Uterus (tissue), 3 donors: ENCODE measurements at regions not wholly inside any gene's neighbourhood (a gene's known extent, or its start where the extent isn't known, plus 50 kb on each side); places are given as distances from the start of the nearest gene placed in this dataset.

ENCODE experiments used
- DNase-seq, 2 donors: peaks; one replicate each; pipeline ENCODE4 v3.0.0-alpha.2; 2019 to 2020
- H3K27ac ChIP-seq, 2 donors: fragments of 200-600 bp; sonication (generic); 1 replicate in 1 of 2; 2 replicates in 1 of 2; pipeline ENCODE4 v1.5.1; 2016 to 2018
- H3K27me3 ChIP-seq, 2 donors: fragments of 200-600 bp; sonication (generic); one replicate each; pipeline ENCODE4 v1.5.1; 2018 to 2019; ENCODE audit warnings: control low read depth in 1 of 2
- H3K36me3 ChIP-seq, 2 donors: fragments of 200-600 bp; sonication (generic); one replicate each; pipeline ENCODE4 v1.5.1; 2019; ENCODE audit warnings: control low read depth in 1 of 2
- H3K4me1 ChIP-seq, 2 donors: fragments of 200-600 bp; sonication (generic); one replicate each; pipeline ENCODE4 v1.5.1; 2018 to 2019; ENCODE audit warnings: control low read depth in 1 of 2
- H3K4me3 ChIP-seq, 2 donors: fragments of 200-600 bp; sonication (generic); 1 replicate in 1 of 2; 2 replicates in 1 of 2; pipeline ENCODE4 v1.5.1; 2018 to 2019; ENCODE audit warnings: mild to moderate bottlenecking in 1 of 2
- H3K9me3 ChIP-seq, 2 donors: fragments of 200-600 bp; sonication (generic); one replicate each; pipeline ENCODE4 v1.5.1; 2019; ENCODE audit warnings: control low read depth in 1 of 2
- CTCF ChIP-seq, 4 experiments: fragments of 200-600 bp in 2 of 4; fragments of 450-650 bp in 2 of 4; sonication (generic) in 2 of 4; IDR thresholded peaks; one replicate each; pipeline ENCODE4 v1.5.1; 2016 to 2019; ENCODE audit warnings: antibody characterized with exemption in 4 of 4, mild to moderate bottlenecking in 2 of 4, moderate library complexity in 1 of 4
- POLR2A ChIP-seq, 2 donors: fragments of 450-650 bp; IDR thresholded peaks; one replicate each; pipeline ENCODE4 v1.6.1; 2016; ENCODE audit warnings: antibody characterized with exemption in 2 of 2, mild to moderate bottlenecking in 1 of 2, moderate library complexity in 1 of 2
- intact Hi-C: fragments of 100-400 bp; cut with DNase I; formaldehyde crosslinking; loops from one replicate; pipeline ENCODE4 v1.15.1; 2023; ENCODE audit warnings: low total_unique reads
- donor health status: DM: yes; HTN: yes; CAD: no.

- TF ChIP-seq CTCF (IDR thresholded peaks at IDR 0.05) (no peak), POLR2A (IDR thresholded peaks at IDR 0.05) (no peak)
- Histone ChIP-seq H3K4me1 (no peaks in the 10 kb centered on the region), H3K27me3 (no peaks in the 10 kb centered on the region), H3K9me3 (no peaks in the 10 kb centered on the region), H3K27ac (no peak overlapping the region), H3K36me3 (no peaks in the 10 kb centered on the region), H3K4me3 (no peak overlapping the region)
- DNase-seq: no peak
- intact Hi-C loops: no loop called here
These were observed 192.5 kb downstream of the POSTN start for GRCh38 chr13:37406031-37406430.

- Histone ChIP-seq H3K27me3 (no peaks in the 10 kb centered on the region), H3K36me3 (no peaks in the 10 kb centered on the region), H3K27ac (no peak overlapping the region), H3K4me3 (no peak overlapping the region), H3K4me1 (no peaks in the 10 kb centered on the region), H3K9me3 (no peaks in the 10 kb centered on the region)
- DNase-seq: no peak
- TF ChIP-seq POLR2A (IDR thresholded peaks at IDR 0.05): no peak
- intact Hi-C loops: no loop called here
These were observed 194.6 kb downstream of the POSTN start for GRCh38 chr13:37403776-37404527.

- DNase-seq: no peak
- Histone ChIP-seq H3K27me3 (no peaks in the 10 kb centered on the region), H3K27ac (no peak overlapping the region), H3K36me3 (no peaks in the 10 kb centered on the region), H3K4me3 (no peak overlapping the region), H3K9me3 (no peaks in the 10 kb centered on the region), H3K4me1 (no peaks in the 10 kb centered on the region)
- no peak for TF ChIP-seq POLR2A (IDR thresholded peaks at IDR 0.05)
- TF ChIP-seq CTCF (IDR thresholded peaks at IDR 0.05): no peak
- intact Hi-C loops: no loop called here
These were observed 196.8 kb downstream of the POSTN start for GRCh38 chr13:37401721-37402120.

GRCh38 chr13:37397535-37397934, 201.0 kb downstream of the POSTN start:
- no peak for DNase-seq
- no peaks in the 10 kb centered on the region for H3K9me3 ChIP-seq
- H3K27ac ChIP-seq: no peak overlapping the region
- no peak for TF ChIP-seq CTCF (IDR thresholded peaks at IDR 0.05)
- no peak for TF ChIP-seq POLR2A (IDR thresholded peaks at IDR 0.05)
- H3K4me1 ChIP-seq: no peaks in the 10 kb centered on the region
- H3K4me3 ChIP-seq: no peak overlapping the region
- no peaks in the 10 kb centered on the region for H3K36me3 ChIP-seq
- H3K27me3 ChIP-seq: no peaks in the 10 kb centered on the region
- intact Hi-C loops: no loop called here

- Histone ChIP-seq H3K4me3 (no peak overlapping the region), H3K36me3 (no peaks in the 10 kb centered on the region), H3K9me3 (no peaks in the 10 kb centered on the region), H3K27ac (no peak overlapping the region), H3K27me3 (no peaks in the 10 kb centered on the region), H3K4me1 (no peaks in the 10 kb centered on the region)
- TF ChIP-seq POLR2A (IDR thresholded peaks at IDR 0.05): no peak
- TF ChIP-seq CTCF (IDR thresholded peaks at IDR 0.05): no peak
- DNase-seq: no peak
- intact Hi-C loops: no loop called here
These were observed 203.0 kb downstream of the POSTN start for GRCh38 chr13:37395544-37395943.

GRCh38 chr13:37392389-37392788, 206.2 kb downstream of the POSTN start:
- no peak overlapping the region for H3K27ac ChIP-seq
- no peaks in the 10 kb centered on the region for H3K4me1 ChIP-seq
- DNase-seq: no peak
- TF ChIP-seq CTCF (IDR thresholded peaks at IDR 0.05) (no peak), POLR2A (IDR thresholded peaks at IDR 0.05) (no peak)
- H3K9me3 ChIP-seq: no peaks in the 10 kb centered on the region
- no peaks in the 10 kb centered on the region for H3K36me3 ChIP-seq
- no peaks in the 10 kb centered on the region for H3K27me3 ChIP-seq
- H3K4me3 ChIP-seq: no peak overlapping the region
- intact Hi-C loops: no loop called here
